ENCODE measurements at regions not wholly inside any gene's neighbourhood (a gene's known extent, or its start where the extent isn't known, plus 50 kb on each side); places are given as distances from the start of the nearest gene placed in this dataset.

- DNase-seq (ENCODE audit: low spot score): no peak
Measured at GRCh38 chr22:48808038-48808960, 1019.4 kb downstream of the BRD1 start.

GRCh38 chr22:48807155-48807554 is 1020.5 kb downstream of the BRD1 start:
- no peak for DNase-seq (ENCODE audit: low spot score)

DNA sequence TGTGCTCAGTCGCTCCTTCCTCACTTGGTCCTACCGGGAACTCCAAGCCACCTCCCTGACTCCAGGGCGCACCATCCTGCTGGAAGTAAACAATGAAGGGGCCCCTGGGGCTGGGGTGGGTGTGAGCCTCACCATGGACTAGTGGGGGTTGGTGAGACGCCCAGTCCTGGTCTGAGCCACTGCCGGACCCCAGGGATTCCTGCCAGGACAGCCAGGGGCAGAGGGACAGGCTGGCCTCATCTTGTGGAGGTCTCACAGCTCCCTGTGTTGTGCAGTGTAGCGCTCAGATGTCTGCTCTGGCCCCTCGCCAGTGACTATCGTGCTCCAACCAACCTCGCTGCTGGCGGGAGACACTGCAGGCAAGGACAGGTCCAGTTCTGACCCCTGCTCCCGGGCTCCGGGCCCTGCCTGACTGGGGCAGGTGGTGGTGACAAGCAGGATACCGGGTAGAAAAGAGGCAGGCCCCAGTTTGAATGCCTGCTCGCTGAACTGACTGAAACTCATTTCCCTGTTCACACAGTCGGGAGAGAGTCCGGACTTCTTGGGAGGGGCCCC is 1021.4 kb downstream of the BRD1 start:
- no peak for DNase-seq (ENCODE audit: low spot score)

GRCh38 chr22:48805516-48805915 is 1022.2 kb downstream of the BRD1 start:
- no peak for DNase-seq (ENCODE audit: low spot score)

GRCh38 chr22:48804811-48805301 is 1022.8 kb downstream of the BRD1 start:
- no peak for DNase-seq (ENCODE audit: low spot score)

DNA sequence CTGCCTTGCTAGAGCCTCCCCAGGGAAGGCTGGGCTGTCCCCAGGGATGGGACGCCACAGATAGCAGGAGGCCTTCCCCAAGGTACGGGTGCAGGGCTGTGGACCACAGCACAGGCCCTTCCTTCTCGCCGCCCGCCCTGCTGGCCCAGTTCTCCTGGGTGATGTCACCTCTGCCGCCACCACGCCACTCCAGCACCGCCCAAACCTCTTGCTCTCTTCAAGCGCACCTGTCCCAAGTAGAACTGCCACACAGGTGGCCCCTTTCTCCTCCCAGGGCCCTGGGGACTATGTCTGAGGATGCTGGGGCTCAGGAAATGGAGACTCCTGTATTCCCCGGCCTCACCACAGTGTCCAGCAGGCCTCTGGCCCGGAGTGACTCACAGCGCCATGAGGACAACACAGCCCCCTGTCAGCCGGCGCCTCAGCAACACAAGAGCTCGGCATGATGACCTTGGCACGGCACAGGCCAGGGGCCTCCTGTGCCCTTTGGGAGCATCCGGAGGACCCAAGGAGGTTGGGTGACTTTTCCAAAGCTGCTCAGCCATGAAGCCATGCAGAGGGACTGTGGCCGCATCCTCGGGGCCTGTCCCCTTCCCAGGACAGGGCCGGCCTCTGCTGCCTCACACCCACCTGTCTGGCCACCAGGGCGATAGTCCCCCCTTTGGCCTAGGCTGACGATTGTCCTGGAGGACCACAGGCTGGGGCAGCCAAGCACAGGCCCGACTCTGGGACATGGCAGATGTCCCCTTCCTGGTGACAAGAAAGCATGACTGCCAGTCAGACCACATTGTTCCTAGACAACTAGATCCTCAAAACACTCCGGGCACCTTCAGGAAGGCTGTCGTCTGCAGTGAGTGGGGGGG is 1023.5 kb downstream of the BRD1 start:
- DNase-seq (ENCODE audit: low spot score): no peak

DNA sequence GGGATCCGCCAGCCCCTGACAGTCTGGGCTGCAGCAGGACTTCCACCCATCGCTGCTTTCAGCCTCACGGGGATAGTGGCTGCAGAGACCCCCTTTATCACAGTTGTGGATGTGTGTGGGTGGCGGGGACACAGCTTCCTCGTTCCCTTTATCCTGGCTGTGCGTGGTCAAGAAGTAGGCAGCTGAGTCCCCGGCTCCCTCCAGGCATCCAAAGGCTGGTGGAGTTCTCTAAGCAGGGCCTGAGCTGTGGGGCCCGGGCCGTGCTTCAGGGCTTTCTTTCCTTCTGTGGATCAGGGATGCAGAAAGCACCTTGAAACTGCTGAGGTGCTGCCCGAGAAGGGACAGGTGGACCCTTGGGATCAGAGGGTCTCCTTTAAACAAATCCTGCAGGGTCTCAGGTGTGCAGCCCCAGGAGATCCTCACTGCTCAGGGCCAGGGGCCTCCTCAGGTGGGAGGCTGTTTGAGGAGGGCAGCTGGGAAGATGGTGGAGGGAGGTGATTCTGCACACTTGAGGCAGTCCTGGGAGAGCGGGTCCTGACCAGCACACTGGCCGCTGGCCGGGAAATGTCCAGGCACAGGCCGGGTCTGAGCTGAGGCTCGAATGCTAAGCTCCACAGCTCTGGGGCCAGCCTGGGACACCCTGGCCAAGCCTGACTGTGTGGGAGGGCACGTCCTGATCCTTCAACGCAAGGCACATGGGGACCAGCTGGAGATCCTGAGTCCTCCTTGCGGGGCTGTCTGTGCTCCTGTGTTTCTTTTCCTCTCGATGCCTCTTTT is 1024.3 kb downstream of the BRD1 start:
- no peak for DNase-seq (ENCODE audit: low spot score)

DNA sequence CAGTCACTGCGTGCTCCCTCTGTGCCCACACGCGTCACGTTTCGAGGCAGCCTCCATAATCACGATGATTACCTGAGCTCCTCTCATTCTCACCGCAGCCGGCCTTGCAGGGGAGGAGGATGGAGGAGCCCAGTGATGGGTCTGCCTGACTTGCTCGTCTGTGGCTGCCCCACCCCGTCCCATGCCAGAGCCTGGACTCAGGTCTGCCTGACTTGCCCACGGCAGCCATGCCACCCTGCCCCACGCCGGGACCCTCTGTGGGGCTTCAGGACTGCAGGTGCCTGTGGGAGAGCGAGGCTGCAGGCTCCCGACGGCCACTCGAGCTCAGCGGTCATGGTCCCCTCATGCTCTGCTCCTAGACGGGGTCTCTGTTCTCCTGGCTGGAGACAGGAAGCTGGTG is 1025.1 kb downstream of the BRD1 start:
- no peak for DNase-seq (ENCODE audit: low spot score)

- DNase-seq (ENCODE audit: low spot score): no peak
Measured at GRCh38 chr22:48800886-48801607, 1026.6 kb downstream of the BRD1 start.

DNA sequence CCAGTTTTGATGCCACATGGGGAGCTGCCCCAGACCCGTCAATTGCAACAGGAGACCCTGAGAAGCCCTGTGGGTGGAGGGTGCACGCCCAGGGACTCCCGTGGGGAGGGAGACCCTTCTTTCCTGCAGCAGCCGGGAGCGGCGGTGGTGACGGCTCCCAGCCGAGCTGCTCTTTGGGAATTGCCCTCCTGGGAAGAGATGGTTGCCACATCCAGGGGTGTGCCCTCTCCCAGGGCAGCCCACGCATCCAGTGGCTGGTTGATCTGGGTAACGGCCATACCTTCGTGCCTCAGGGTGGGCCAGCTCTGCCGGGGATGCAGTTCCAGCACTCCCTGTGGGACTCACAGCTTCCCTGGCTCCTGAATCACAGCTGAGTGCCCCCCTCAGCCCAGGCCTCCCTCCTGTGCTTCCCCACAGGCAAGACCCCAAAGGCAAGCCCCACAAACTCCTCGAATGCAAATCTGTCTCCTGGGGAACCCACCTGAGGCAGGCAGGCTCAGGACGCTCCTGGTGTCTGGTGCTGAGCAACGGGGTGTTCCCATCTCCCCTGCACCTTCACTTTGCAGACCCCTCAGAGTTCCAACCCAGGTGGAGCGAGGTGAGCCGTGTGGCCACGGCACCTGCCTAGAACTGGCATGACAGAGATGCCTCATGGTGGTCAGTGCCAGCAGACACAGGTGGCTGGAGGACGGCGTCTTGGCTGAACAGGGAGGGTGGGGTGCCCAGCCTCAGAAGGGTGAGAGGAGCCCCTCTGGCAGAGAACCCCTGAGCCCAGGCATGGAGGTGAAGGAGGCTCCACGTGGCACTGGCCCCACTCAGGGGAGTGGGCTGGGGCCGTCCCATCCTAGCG is 1027.4 kb downstream of the BRD1 start:
- no peak for DNase-seq (ENCODE audit: low spot score)

DNA sequence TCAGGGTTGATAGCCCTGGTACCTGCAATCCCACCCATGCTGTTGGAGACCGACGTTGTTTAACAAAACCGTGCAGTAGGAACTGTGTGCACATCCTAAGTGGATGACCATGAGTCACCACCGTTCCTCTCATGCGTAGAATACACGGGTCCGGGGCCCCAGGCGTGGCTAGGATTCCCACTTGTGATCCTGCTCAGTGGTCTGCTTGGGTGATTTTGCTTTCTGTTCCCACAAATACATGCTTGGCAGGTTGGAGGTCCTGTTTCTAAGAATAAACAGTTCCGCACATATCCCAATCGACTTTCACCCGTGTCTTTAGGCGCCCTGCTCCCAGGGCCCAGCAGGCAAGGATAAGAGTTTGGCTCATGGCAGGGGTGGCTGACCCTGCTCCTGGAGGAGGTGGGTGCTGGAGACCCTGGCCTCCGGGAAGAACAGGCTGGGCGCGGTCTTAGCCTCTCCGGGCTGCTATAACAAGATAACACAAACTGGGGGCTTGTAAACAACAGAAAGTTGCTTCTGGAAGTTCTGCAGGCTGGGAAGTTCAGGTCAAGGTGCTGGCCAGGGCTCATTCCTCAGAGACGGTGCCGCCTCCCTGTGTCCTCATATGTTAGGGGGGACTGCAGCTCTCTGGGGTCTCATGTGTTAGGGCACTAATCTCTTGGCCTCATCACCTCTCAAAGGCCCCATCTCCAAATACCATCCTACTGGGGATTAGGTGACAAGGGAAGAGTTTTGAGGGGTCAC is 1028.3 kb downstream of the BRD1 start:
- DNase-seq (ENCODE audit: low spot score): no peak

DNA sequence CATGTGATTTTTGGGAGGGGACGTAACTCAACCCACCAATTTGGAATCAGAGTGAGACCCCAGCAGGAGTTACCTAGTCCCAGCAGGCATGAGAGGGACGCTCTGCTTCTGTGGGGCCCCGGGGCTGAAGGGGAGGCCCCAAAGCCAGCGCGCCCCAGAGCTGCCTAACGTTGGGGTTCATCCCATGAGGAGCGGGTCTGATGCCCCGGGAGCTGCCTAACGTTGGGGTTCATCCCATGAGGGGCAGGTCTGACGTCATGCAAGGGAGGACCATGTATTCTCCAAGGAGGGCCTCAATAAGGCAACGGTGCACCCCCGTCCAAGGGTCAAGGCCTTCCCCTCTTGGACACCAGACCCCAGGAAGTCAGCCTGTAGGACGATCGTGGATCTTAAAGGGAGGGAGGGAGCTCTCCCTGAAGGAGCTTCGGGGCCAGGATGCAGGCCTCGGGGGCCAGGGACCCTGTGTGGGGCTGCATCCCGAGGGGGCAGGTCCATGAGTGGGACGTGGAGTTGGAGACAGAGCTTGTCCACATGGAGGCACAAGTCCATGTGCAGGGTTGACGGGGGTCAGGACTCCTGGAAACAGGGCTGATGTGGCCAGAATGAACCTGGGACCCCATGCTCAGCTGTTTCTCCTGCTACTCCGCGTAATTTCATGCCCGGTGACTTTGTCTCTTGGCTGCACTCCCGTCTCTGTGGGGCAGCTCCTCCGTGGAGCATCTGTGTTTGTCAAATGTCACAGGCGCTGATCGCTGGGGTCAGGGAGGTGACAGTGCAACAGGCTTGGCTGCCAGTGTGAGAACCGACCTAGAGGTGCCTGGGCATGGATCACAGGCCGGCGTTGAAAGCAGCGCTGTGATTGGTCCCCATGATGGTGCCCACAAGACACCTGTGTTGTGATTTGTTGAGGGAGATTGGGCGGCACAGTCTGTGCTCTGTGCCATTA is 1029.1 kb downstream of the BRD1 start:
- DNase-seq (ENCODE audit: low spot score): no peak

DNA sequence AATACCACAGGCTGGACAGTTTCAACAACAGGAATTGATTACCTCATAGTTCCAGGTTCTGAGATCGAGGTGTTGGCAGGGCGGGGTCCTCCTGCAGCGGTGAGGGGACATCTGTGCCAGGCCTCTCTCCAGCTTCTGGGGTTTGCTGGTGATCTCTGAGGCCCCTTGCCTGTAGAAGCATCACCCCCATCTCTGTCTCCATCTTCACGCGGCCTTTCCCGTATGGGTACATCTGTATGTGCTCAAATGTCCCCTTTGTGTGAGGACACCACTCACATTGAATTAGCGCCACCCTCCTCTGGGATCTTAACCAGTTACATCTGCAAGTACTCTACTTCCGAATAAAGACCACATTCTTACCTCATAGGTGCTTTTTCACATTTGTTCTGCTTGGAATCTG is 1029.9 kb downstream of the BRD1 start:
- no peak for DNase-seq (ENCODE audit: low spot score)

DNA sequence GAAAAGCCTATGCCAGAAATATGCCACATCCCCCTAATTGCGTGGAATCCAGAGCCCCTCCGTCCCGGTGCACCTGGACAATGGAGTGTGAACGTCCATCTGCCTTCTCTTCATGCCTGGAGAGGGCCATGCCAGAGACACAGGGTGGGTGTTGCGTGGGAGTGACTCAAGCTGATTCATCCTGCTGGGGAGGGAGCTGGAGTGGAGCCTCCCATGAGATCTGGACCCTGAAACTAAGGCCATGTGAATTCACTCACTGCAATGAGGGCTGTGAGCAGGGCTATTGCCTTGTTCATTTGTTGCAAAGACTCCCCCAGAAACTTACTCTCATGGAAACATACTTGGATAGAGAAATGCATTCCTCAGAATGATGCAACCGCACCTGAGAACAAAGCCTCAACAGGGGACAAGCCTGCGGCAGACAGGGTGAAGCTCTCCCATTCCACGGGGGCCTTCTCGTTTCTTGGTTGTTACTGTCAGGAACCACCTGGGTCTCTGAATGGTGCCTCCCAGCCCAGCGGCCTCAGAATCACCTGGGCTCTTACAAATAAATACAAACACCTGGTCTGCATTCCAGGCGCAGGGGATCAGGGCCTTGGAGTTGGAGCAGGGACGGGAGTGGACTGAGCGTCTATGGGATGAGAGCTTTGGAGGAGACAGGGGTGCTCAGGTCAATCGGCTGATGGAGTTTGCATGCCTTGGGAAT is 1031.2 kb downstream of the BRD1 start:
- DNase-seq (ENCODE audit: low spot score): peak; percentile 4

DNA sequence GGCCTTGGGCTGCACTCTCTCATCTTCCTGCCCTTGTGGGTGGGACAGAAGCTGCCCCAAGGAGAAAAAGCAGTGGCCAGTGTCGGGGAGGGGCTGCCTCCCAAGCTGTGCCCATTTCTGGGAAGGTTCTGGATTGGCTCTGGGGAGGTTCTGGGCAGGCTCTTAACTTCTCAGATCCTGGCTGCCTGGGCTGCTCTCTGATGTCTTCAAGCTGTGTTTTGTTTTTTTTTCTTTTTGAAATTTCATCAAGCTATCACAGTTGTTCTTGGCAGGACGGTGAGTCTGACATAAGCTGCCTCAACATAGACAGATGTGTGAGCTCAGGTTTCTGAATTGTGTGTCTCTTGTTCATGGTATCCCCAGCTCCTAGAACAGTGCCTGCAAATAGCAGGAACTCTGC is 1032.0 kb downstream of the BRD1 start:
- DNase-seq (ENCODE audit: low spot score): no peak

DNA sequence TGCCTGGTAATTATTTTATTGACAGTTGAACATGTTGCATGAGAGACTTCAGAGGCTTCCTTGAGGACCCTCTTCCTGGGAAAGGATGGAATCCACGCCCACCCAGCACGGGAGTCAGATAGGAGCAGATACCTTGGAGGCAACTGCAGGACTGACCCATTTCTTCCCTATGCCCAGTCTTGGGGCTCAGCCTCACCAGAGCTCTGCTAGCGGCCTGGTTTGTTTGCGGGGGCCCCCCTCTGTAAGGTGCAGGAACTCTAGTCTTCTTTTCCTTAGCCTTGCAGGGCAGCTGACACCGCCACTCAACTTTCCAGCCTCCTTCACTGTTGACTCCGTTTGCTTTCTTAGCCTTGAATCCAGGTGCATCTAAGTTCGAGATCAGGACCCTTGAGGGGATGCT is 1032.8 kb downstream of the BRD1 start:
- DNase-seq (ENCODE audit: low spot score): no peak

GRCh38 chr22:48793949-48794348 is 1033.7 kb downstream of the BRD1 start:
- DNase-seq (ENCODE audit: low spot score): no peak

DNA sequence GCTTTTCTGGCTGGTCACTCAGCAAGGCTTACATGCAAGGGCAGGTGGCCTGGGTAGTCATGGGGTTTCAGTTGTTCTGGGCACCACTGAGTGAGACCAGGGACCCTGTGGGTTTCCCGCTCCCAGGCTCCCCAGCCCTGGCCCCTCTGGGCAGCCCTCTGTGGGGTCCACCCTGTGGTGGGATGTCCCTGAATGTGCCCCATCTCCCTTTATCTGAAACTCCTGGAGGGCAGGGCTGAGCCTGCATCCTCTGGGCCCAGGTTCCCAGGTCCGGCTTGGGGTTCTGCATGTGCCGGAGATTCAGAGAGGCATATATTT is 1041.0 kb downstream of the BRD1 start:
- DNase-seq (ENCODE audit: low spot score): no peak

Data from SW480 (cell line).